HG03378 (cell line): ENCODE measurements at regions not wholly inside any gene's neighbourhood (a gene's known extent, or its start where the extent isn't known, plus 50 kb on each side); places are given as distances from the start of the nearest gene placed in this dataset.
"Not testable (repeated sequence)": the region's sequence is repeated elsewhere in the genome, so short reads cannot be mapped to it uniquely, and the experiment has no call there.

Experiments
- ATAC-seq: cut with Tn5 transposase; IDR thresholded peaks from one replicate; pipeline ENCODE4 v1.9.1; 2021; ENCODE audit warnings: mild to moderate bottlenecking, moderate library complexity; ENCODE audit not compliant: unreplicated experiment

DNA sequence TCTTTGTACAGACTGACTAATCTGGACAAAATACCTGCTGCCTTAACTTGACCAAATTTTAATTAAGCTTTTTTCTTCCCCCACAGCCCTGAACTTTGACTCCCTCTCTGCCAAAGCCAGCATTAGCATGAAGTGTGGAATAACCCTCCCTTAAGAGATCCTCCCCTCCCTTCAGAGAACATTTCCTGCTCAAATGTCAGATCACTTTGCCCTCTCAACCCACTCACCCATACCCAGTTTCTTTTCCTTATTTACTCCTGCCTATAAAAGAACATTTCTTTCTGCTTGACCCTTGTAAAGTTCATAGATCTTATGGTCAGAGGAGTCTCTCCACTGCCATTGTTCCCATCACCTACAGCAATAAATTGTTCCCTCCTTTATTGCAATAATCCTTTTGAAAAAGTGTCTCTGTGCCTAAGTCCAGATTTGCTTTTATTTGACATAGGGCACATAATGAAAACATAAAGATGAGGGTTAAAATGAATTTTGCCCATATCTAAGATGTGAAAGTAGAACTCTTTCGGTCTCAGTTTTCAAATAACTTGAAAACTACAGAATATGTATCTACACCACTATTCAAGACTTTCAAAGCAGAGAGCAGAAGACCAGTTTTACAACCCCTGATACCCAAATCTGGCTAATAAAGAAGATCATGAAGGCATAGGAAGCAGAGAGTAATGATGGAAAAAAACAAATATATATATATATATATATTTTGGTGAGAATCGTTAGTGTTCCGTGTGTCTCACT is 289.7 kb upstream of the ANXA10 start:
- no peak for ATAC-seq

DNA sequence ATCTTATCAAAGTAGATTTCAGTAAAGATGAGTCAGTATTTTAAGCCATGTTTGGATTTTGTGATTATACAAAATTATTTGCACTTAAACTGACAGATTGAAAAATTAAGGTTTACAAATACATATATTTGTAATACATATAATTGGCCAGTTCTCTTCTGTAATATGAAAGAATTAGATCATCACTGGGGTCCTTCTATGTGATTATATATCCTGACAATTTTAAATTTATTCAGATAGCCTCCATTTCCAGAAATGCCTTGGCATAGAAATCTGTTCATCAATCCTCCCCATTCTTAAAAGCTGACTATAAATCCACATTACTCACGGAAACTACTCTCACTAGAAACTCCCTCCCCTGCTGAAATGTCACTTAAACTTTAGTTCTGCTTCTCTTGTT is 280.4 kb upstream of the ANXA10 start:
- ATAC-seq: no peak

- no peak for ATAC-seq
Measured at GRCh38 chr4:167826281-167826680, 266.1 kb upstream of the ANXA10 start.

DNA sequence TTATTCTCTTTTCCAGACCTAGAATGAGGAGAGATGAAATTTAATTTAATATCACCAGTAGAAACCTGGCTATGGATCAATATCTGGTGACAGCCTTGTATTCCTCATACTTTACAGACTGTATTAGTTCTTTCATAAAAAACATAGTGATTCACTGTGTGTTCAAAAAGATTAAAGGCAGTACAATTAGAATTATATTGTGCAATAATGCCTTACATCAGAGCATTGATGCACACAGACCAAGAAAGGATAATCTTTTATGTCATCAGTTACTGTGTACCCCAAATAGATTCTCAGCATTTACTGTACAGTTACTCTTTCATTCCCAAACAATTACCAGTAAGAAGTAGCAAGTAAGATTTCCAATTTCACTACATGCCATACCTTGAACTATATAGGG is 260.5 kb upstream of the ANXA10 start:
- no peak for ATAC-seq

DNA sequence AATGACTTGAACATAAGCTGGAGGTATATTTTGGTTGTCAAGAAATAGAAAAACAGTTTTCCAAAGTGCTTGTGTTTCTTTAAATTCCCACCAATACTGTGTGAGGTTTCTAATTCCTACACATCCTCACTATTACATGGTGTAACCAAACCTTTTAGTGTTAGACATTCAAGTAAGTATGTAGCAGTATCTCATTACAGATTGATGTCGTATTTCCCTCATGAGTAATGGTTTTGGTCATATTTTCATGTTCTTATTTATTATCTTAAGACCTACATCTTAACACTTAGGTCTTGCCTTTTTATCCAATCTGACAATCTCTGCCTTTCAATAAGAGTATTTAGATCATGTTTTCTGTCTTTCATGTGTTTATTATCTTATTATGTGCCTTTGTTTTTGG is 253.7 kb upstream of the ANXA10 start:
- no peak for ATAC-seq

- no peak for ATAC-seq
Measured at GRCh38 chr4:167842487-167842886, 249.8 kb upstream of the ANXA10 start.

- no peak for ATAC-seq
Measured at GRCh38 chr4:167854881-167855280, 237.5 kb upstream of the ANXA10 start.

DNA sequence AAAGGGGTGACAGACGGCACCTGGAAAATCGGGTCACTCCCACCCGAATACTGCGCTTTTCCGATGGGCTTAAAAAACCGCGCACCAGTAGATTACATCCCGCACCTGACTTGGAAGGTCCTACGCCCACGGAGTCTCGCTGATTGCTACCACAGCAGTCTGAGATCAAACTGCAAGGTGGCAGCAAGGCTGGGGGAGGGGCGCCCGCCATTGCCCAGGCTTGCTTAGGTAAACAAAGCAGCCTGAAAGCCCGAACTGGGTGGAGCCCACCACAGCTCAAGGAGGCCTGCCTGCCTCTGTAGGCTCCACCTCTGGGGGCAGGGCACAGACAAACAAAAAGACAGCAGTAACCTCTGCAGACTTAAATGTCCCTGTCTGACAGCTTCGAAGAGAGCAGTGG is 234.2 kb upstream of the ANXA10 start:
- not testable (repeated sequence) for ATAC-seq

DNA sequence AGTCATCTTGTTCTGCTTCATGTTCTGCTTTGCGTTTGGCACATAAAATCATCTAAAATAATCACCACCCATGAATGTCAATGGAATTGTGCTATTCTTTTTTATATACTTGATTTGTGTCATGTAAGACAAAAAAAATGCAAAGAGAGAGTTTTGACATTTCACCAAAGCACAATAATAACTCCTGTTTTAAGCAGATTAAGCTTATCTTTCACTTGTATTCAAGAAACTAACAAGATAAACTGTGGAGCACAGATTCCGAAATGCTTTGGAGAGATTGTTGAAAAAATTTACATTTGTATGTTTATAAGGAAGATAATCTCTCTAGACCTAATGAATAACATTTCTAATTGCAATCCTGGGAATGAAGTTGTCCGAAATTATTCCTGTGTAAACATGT is 225.1 kb upstream of the ANXA10 start:
- ATAC-seq: no peak

GRCh38 chr4:167868163-167868562 is 224.2 kb upstream of the ANXA10 start:
- ATAC-seq: no peak

DNA sequence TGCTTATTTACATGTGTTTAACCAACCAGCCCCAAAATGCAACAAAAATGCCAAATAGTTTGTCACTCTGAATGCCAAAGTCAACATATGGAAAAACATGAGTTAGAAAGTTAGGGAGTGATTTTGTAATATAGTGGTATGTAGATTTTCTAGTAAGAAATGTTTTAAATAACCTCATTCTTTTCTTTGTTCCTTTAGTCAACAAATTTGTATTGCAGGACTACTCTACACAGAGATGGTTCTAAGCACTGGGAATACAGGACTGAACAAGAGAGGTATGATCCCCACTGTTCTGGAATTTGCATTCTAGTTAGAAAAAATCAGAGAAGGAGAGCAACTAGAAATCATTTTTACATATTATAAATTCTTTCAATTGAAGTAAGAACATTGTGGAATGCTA is 218.8 kb upstream of the ANXA10 start:
- no peak for ATAC-seq

GRCh38 chr4:167876091-167876490 is 216.2 kb upstream of the ANXA10 start:
- ATAC-seq: not testable (repeated sequence)

DNA sequence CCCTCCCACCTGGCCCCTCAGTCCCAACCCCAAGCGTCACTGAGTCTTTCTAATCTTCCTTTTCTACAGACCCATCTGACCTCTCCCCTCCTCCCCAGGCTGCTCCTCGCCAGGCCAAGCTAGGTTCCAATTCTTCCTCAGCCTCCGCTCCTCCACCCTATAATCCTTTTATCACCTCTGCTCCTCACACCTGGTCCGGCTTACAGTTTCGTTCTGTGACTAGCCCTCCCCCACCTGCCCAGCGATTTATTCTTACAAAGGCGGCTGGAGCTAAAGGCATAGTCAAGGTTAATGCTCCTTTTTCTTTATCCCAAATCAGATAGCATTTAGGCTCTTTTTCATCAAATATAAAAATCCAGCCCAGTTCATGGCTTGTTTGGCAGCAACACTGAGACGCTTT is 214.5 kb upstream of the ANXA10 start:
- not testable (repeated sequence) for ATAC-seq

GRCh38 chr4:167883266-167883665 is 209.1 kb upstream of the ANXA10 start:
- no peak for ATAC-seq

DNA sequence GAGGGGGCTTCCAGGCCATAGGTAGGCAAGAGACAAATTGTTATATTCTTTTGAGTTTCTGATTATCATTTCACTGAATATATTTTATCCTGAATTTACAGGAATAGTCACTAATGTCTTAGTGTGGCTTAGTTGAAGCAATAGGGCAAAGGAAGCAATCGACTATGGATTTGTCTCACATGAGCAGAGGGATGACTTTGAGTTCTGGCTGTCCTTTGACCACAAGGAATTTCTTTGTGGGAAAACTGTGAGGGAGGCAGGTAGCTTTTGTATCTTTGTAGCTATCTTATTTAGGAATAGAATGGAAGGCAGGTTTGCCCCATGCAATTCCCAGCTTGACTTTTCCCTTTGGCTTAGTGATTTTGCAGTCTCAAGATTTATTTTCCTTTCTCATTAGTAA is 207.3 kb upstream of the ANXA10 start:
- no peak for ATAC-seq

DNA sequence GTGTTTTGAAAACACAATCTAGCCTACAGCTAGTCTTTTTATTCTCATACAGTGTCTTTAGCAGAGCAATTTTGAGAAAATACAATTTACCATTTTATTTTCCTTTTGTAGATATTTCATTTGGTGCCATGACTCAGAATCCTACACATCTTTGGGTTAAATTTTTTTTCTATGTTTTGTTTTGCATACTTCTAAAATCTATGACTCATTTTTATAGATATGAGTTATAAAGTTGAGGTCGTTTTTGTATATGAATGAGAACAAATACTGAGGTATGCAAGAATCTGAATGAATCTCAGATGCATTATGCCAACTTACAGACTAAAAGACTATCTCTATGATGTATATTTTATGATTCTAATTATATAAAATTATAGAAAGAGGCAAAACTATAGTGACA is 206.5 kb upstream of the ANXA10 start:
- no peak for ATAC-seq

GRCh38 chr4:167887726-167888125 is 204.6 kb upstream of the ANXA10 start:
- ATAC-seq: no peak

GRCh38 chr4:167890226-167890625 is 202.1 kb upstream of the ANXA10 start:
- no peak for ATAC-seq

DNA sequence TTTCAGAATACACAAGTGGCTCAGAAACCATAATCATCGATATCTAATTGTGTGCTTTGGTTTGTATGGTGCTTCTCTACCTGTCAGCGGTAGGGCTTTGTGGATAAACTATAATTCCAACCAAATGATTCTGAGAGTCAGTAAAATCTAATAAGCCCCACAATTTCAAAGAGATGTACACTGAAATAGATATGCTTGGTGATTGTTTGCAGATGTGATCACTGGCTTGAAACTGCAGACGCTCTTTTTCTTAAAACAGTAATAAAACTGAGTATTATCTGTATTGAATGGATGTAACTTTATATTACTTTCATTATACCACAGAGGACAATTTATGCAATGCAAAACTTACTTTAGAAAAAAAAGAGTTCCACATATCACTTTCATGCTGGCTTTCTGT is 198.8 kb upstream of the ANXA10 start:
- ATAC-seq: no peak

DNA sequence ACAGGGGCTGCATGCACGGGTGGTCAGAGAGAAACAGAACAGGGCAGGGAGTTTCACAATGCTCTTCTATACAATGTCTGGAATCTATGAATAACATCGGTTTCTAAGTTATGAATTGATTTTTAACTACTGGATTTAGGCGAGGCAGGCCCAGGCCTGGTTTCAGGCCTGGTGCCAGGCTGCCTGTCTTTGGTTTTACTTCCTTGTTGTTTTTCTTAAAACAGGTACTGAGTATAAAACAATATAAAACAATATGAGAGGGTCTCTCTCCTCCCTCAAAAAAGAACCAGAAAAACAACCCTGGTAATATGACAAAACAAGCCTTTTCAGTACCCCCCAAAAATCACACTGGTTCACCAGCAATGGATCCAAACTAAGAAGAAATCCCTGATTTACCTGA is 196.1 kb upstream of the ANXA10 start:
- not testable (repeated sequence) for ATAC-seq

DNA sequence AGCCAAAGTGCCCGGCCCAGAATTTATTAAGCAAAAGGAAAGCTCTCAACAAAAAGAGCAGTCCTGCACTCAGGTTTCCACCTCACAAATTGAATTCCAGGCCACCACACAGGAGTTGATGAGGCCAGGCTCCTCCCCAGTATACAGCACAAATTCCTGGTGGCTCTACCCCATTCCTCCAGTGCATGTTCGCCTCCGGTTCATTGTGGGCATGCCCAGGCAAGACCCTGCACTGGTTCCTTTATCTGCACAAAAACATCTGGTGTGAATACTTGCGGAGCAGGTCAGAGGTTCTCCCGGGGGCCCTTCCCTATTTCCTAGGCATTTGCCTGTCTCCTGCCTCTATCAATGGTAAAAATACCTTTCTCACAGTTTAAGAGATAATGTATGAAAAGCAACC is 195.2 kb upstream of the ANXA10 start:
- ATAC-seq: no peak

DNA sequence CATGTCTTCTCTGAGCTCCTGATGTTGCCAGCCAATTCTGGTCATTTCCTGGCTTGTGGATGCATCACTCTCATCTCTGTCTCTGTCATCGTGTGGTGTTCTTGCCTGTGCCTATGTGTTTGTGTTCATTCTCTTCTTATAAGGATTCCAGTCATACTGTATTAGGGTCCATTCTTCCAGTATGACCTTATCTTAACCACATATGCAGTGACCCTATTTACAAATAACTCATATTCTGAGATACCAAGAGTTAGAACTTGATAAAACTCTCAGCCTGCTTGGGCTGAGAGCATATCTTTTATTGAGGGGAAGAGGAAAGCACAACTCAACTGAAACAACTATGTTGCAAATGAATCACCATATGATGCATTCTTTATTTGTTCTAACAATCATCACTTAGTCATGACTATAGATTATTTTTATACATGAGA is 189.0 kb upstream of the ANXA10 start:
- ATAC-seq: no peak

- ATAC-seq: no peak
Measured at GRCh38 chr4:167906851-167907250, 185.5 kb upstream of the ANXA10 start.
